GM18517 (cell line): ENCODE measurements at regions not wholly inside any gene's neighbourhood (a gene's known extent, or its start where the extent isn't known, plus 50 kb on each side); places are given as distances from the start of the nearest gene placed in this dataset.

Source experiments
- ATAC-seq: cut with Tn5 transposase; IDR thresholded peaks from one replicate; pipeline ENCODE4 v1.9.1; 2021; ENCODE audit warnings: mild to moderate bottlenecking, moderate library complexity; ENCODE audit not compliant: unreplicated experiment

DNA sequence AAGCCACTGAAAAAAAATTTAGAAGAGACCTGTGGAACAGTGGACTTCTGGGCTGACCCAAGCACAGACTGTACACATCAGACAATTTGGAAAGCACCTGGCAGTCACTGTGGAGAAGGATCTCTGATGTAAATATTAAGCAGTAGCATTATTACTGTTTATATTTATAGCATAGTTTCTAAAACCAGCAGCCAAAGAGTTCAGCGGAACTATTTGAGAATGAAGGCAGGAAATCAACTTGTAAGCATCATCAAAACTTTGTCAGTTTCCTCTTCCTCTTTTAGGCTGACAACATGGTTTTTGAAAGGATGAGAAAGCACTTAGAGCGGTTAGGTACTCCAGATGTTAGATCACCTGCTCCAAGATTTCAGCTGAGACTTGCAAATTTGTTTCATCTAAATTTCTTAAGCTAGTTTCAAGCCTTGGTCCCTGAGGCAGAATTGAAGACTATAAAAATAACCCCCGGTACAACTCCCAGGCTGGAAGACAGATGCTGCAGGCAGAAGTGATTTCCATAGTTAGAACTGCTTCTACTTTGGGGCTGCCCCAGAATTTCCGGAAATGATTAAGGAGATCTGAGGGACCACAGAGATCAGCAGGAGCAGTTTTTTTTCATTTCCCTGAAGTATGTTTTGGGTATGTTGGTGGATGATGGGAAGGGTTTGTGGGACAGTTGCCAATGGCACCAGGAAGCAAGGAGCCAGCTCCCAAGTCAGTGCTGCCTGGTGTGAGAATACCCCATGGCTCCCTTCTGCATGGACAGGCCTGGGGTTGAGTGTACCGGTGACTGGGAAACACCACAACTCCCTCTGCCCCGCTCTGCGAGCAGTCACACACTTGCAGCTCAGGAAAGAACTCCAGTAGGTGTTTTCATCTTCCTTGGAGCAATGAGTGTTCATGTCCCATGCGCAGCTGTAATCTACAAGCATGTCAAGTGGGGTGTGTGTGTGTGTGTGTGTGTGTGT, 354.5 kb downstream of the NUAK1 start:
- ATAC-seq, result peak; percentile 89

DNA sequence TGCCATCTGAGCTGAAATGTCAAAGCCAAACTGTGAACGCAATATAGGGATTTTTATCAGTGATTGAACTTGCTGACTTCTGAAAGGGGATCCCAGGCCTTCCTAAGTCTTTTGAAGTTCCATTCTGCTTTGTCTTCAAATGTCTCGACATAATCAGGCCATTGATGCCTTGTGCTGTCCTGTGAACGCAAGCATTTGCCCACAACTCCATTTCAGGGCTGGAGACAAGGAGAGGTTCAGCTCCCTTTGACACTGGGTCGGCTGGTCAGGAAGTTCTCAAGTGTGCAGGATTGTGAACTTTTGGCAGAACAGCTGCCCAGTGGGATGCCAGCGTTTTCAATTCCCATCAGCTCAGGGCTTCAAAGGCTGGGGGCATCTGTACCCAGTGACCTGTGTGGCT, 345.3 kb downstream of the NUAK1 start:
- no peak for ATAC-seq

DNA sequence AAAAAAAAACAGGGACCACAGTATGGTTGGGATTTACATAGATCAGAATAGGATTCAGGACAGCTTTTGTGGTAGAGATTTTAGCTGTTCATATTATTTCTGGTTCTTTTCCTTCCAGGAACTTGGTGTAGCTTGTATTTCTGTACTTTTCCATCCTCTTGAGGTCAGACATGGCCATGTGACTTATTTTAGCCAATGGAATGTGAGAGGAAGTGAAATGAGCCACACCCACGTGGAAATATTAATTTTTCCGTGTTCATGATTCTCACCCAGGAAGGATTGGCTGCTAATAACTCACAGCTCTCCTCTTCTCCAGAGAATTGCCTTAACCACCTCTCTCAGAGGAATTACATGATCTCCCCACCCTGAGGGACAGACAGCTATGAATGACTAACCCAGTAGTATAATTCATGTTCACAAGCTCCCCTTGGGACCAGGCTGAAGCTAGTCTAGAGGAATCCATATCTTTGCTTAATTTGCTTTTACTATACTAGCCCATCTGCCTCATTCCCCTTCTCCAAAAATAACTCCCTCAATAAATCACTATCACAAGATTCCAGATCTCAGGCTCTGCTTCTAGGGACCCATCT, 340.4 kb downstream of the NUAK1 start:
- no peak for ATAC-seq

DNA sequence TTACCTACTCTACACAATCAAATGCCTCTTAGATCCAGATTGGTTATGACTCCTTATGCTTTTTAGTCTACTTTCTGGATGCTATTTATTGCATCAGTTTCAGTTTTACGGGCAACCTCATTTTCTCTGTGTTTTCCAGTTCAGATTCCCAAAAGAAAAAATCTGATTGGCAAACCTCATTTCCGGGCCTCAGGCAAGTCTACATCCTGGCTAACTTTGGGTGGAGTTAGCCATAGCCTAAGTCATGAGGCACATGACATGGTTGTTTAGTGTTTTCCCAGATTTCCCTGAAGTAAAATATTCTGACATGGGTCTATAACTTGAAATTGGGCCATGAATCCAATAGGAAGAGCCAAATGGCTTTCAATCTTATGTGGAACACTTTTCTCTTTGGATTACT, 339.7 kb downstream of the NUAK1 start:
- ATAC-seq, result no peak

DNA sequence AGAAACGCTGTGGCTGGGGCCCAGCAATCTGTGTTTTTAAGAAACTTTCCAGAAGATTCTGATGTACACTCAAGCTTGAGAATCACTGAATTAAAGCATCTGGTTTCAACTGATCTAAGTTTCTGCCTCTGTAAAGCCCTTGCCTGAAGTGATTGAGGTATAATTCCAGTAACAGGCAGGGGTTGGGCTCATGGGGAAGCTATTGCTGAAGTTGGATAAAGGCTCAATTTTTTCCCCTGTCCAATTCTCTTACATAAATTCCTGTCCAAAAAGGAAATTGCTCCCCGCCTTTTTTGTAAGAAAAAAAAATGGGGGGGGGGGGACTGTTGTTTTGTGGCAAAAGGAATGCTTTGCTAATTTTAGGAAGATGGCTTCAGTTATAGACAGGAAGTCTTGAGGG, 337.4 kb downstream of the NUAK1 start:
- no peak for ATAC-seq

DNA sequence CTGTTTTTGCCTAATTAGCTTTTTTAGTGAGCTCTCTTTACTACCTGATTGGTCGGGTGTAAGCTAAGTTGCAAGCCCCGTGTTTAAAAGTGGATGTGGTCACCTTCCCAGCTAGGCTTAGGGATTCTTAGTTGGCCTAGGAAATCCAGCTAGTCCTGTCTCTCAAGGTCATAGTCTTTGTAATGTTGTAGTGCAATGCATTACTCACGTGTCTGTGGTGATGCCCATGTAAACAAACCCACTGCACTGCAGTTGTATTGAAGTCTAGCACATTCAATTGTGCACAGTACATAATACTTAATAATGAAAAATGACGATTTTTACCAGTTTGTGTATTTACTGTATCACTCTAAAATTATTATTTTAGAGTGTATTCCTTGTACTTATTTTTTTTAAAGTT, 335.5 kb downstream of the NUAK1 start:
- no peak for ATAC-seq

DNA sequence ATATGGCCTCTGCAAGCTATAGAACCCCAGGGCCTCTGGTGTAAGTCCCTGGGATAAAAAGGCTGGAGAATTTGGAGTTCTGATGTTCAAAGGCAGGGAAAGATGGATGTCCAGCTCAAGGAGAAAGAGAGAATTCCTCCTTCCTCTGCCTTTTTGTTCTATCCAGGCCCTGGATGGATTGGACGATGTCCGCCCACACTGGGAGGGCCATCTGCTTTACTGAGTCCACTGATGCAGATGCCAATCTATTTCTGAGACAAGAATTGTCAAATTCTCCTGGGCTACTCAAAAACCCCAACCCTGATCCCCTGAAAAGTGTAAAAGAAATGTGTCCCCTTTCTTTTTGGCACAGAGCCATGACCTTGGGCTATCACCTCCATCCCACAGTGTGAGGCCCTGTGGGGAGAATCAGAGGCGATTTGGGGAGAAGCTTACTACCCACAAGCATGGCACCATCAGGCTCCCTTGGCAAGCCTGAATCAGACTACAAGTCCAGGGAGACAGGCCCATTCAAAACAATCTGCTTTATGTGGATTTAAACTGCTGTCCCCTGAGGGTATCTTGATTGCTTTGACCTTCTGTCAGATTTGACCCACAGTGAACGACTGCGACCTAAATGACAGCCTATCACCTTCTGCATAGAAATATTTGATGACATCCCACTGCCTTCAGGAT, 334.0 kb downstream of the NUAK1 start:
- ATAC-seq, result no peak

DNA sequence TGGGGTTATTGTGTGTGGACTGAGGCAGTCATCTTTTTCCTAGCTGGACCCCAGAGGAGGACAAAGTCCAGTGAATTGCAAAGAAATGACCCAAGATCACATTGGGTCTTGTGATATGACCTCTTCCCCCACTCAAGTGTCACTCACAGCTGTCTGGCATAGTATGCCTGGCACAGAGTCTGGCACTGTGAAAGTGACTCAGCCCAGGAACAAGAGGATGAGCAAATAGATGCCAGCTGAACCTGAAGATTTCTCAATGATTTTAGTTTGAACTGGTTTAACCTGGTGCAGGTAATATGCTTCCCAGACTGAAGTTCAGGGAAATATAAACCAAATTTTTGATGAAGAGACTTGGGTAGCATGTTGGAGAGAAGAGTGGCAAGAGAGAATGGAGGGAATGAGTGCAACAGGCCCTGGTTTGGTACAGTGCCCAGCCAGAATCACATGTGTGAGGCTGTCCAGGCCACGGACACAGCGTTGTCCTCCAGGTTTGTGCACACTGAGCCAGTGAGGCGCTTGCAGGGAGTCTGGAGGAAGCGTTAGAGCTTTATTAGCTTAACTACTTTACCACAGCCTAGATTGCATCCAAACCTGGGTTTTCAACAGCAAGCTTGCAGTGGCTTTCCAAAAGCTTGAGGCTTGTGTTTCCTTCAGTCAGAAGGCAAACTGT, 332.9 kb downstream of the NUAK1 start:
- ATAC-seq, result no peak

DNA sequence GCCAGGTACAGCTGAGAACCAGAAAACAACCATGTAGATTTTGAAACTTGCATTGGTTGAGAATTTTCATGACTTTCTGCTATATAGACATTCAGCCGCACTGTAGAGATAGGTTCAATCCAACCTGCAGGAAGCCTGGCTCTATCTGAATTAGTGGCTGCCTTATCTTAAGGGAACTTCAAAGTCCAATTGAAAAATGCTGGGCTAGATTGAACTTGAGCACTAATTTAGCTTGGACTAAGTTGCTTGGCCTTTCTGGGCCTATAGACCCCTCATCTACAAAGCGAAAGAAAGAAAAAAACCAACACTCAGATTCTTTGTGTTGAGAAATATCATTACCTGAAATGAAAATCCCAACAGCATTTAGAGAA, 332.4 kb downstream of the NUAK1 start:
- no peak for ATAC-seq

DNA sequence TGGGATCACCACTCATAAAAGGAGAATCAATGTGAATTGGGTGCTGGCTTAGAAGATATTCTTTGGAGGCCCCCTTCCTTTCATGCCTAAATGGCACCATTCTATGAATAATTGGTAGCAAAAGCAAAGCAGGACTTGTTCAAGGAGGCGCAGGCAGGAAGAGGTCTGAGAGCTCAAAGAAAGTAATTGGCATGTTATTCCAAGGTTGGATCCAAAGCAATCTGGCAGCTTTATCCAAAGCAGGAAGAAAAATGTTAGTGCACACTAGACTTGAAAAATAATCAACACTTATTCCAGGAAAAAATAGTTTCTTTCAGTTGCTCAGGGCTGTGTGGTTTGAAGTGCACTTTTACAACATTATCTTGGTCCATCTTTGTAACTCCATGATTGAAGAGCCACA, 326.4 kb downstream of the NUAK1 start:
- no peak for ATAC-seq

DNA sequence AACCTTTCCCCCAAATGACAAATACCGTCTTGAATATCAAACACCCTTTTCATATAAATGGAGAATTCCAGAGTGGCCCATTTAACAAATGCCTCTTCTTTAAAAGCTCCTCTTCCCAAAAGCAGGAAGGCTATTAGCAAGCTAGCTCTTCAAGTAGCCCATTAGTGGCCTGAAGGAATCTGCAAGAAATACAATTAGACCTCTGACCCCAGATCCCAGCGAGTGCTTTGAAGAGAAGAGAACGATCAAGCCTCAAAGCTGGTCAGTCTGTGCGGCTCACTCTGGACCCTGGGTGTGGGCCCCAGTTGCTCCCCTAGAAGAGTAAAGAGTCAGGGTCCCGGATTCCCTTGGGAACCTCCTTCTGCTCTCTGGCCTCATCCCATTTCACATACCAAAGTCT, 325.6 kb downstream of the NUAK1 start:
- ATAC-seq, result no peak

DNA sequence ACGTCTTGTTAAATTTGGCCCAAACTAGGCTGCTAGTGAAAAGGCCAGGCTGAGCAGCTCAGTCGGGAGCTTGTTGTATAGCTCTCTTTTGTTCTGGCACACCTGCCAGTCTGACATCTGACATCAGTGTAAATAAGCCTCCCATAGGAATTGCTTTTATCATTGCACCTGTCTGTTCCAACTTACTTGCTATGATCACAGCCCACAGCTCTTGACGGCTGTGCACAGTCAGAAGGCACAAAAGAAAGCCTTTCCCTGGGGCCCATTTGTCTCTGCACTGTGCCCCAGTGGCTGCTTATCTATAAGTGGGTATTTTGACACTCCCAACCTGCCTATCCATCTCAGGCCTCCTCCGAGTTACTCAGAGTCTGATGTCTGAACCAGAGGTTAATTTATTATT, 324.5 kb downstream of the NUAK1 start:
- ATAC-seq, result no peak

DNA sequence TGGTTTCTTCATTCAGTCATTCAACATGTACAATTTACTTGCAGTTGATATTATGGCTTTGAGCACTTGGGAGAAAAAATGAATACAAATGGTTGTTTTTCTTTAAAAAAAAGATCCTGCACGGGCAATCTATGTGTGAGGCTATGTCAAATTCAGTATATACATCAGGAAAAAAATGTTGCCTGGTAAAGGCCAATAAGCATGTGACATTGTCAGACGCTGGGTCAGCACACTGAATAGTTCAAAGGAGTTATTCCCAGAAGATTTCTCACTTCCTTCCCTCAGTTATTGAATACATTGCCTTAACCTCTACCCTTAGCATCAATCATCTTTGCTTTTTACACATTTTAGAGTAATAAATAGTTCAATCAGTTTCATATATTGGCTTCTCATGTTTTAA, 319.2 kb downstream of the NUAK1 start:
- ATAC-seq, result no peak

DNA sequence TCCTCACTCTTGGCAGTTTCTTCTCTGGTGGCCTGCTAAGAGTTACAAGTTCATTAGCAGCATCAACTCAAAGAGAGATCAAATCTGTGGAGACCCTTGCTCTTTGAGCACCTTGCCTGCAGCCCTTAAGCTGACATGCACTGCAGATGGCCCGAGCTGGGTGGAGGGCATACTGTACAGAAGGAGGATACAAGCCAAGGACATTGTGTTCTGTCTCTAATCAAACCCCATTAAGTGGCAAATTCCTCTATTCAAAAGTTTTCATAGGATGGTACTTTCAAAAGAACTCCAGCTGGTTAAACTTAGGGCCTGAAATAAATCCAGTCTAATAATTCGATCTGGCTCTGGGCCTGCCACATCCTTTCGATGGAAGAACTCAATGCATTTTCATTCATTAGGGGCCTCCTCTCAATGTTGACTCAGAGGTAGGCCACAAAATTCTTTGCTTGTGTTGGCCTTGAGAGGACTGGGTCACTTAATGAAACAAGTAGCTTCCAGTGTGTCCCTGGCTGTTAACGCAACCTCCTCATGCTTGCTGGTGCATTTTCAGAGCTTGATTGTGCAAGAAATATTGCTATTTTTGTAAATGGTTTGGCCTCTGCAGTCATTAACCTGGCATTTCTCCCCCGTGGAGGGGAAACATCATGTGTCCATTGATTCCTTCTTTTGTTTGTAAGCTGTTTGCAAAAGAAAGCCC, 318.2 kb downstream of the NUAK1 start:
- ATAC-seq, result no peak

DNA sequence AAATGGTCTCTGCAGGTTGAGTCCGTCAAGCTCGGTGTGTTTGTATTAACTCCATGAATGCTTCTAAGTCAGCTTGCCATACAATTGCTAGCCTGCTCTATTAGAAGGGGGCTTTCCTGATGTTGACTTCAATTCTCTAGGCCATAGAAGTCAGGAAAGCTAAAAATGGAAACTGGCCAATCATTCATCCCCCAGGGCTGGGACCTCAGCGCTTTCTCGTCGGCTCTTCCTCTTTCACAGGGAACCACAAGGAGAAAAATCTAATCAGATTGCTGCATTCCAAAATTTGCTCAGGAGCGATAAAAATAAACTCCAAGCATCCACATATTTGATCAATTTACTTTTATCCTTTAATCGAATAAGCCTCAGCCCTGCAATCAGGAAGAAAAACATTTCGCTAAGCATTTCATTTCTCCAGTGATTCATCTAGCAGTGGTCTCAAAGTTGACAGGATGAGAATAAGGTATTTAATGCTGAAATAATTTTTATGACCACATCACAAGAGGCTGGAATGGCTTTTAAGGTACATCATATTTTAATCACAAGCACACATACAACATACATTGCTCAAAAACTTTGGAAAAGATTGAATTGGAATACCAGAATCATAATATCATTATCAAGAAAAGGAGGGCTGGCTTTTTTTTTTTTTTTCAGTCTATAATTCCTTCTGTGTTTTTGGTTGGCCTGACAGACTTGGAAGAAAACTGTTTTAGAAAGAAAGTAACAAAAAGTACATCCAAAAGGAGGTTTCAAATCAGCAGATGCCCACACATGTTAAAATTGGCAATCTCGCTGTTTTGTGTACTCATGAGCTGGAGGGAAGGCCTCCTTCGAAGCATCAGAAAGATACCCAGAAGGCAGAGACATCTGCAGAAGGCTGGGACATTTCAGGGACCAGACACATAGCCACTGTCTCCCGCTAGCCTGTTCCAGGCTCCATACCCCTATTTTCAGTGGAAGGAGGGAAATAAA, 316.3 kb downstream of the NUAK1 start:
- no peak for ATAC-seq

DNA sequence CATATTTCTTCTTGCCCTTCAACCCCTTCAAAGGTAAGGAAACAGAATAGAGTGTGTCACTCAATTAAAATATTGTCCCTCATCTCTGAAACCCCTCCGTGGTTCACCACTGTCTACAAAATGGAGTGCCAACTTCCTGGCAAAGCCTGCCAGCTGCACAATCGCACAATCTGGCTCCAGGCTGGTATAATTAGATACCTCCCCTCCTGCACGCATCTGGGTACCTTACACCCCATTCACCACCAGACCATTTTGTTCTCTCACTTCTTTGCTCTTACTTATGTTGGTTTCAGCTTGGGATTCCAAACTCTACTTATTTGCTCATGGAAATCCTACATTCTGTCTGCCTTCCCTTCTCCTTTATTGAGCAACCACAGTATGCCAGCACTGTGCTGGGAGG, 314.9 kb downstream of the NUAK1 start:
- ATAC-seq, result no peak

DNA sequence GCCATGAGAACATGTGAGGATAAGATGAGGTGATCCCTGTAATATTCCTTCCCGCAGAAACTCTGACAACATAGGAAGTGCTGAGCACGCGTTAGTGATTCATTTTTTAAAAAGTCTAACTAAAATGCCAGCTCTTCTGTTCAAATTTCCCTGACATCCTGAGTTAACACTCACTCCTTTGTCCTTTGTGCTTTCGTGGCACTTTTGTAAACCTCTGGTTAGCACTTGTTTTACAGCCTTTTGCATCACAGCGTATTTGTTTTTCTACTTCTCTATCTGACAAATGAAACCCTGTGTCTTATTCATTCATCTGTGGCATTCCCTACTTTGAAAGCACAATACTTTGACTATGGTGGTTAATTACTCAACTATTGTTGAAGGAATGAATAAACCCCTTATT, 313.6 kb downstream of the NUAK1 start:
- no peak for ATAC-seq

DNA sequence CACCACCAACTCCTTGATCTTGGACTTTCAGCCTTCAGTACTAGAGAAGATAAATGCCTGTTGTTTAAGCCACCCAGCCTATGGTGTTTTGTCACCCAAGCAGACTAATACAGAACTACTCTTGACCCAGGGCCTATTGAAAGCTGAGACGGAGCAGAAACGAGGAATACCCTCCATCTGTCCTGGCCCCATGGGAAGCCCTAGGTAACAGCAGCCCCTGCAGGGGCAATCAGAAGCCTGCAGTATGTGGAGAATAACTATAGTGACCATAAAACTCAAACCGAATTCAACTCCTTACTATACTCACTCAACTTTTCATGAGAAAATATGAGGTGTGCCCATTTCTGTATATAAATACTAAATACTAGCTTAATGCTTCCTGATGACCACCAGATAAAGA, 307.4 kb downstream of the NUAK1 start:
- no peak for ATAC-seq

DNA sequence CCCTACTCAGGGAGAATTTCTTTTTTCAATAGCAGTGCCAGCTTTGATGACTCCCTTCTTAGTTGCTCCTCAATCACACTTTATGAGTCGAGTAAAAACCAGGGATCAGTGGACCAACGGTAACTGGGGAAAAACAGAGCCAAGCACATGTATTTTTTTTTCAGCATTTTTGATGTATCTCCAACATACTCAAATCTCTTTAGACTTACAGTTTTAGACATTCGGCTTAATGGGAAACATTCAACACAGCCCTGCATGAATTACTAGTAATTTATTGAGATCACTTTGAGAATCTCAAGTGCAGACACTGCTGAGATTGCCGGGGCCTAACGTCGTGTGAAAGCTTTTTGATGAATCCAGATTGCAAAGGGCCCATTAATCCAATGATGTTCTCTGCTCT, 306.7 kb downstream of the NUAK1 start:
- ATAC-seq, result no peak

DNA sequence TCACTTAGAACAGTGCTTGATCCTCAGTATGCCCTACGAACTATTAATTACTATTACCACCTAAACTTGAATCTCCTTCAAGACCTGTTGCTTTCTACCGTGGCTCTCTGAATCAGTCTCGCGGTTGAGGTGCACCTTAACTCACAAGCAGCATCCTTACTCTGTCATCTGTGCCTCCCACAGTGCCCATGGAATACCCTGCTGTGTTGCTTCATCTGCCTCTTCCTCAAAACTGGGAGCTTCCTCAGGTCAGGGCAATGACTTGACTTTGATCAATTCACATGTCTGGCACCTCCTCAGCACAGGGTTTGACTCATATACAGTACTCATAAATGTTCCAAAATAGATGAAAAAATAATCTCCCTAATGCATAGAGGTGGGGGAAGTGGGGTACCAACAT, 305.9 kb downstream of the NUAK1 start:
- no peak for ATAC-seq
